Vagina (tissue), 2 donors: ENCODE measurements at regions not wholly inside any gene's neighbourhood (a gene's known extent, or its start where the extent isn't known, plus 50 kb on each side); places are given as distances from the start of the nearest gene placed in this dataset.

Source experiments
- POLR2A ChIP-seq, 2 donors: fragments of 450-650 bp; IDR thresholded peaks; one replicate each; pipeline ENCODE4 v1.6.1; 2017; ENCODE audit warnings: antibody characterized with exemption in 2 of 2, mild to moderate bottlenecking in 2 of 2, moderate library complexity in 2 of 2
- POLR2AphosphoS5 ChIP-seq, 2 donors: sonication (generic); formaldehyde crosslinking; IDR thresholded peaks; one replicate each; pipeline ENCODE4 v1.9.0; 2017; ENCODE audit warnings: antibody characterized with exemption in 2 of 2, mild to moderate bottlenecking in 2 of 2, low read depth in 1 of 2; ENCODE audit not compliant: insufficient read depth in 1 of 2
- TF ChIP-seq, protein P1 (sequence below), 3 experiments: fragments of 450-650 bp in 2 of 3; fragments of 200-600 bp in 1 of 3; sonication (generic) in 1 of 3; IDR thresholded peaks; one replicate each; pipeline ENCODE4 v1.5.1; 2017 to 2019; ENCODE audit warnings: antibody characterized with exemption in 3 of 3, mild to moderate bottlenecking in 2 of 3, moderate library complexity in 2 of 3

DNA sequence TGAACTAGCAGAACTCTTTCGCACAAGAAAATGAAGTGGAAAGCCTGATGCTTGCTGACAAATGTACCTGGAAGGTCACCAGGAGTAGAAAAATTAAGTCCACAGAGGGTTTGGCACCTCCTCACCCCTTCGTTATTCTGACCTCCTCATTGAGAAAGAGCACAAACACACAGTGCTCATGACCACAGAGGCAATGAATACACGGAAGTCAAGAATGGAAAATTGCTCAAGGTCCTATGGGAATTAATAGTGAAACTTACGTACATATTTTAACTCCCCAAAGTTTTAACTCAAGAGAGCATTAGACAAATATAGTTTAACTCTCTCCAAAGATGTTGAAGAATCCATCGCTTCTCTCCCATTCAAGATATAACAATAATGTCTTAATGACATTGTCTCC is 83.6 kb upstream of the CAMK2D start:
- TF ChIP-seq, protein P1, sequence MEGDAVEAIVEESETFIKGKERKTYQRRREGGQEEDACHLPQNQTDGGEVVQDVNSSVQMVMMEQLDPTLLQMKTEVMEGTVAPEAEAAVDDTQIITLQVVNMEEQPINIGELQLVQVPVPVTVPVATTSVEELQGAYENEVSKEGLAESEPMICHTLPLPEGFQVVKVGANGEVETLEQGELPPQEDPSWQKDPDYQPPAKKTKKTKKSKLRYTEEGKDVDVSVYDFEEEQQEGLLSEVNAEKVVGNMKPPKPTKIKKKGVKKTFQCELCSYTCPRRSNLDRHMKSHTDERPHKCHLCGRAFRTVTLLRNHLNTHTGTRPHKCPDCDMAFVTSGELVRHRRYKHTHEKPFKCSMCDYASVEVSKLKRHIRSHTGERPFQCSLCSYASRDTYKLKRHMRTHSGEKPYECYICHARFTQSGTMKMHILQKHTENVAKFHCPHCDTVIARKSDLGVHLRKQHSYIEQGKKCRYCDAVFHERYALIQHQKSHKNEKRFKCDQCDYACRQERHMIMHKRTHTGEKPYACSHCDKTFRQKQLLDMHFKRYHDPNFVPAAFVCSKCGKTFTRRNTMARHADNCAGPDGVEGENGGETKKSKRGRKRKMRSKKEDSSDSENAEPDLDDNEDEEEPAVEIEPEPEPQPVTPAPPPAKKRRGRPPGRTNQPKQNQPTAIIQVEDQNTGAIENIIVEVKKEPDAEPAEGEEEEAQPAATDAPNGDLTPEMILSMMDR (IDR thresholded peaks at IDR 0.05): no peak
- TF ChIP-seq POLR2A (IDR thresholded peaks at IDR 0.05) (no peak), POLR2AphosphoS5 (IDR thresholded peaks at IDR 0.05; ENCODE audit: insufficient read depth in 1 of 2, low read depth in 1 of 2) (no peak)
